ENCODE measurements at regions not wholly inside any gene's neighbourhood (a gene's known extent, or its start where the extent isn't known, plus 50 kb on each side); places are given as distances from the start of the nearest gene placed in this dataset.

DNA sequence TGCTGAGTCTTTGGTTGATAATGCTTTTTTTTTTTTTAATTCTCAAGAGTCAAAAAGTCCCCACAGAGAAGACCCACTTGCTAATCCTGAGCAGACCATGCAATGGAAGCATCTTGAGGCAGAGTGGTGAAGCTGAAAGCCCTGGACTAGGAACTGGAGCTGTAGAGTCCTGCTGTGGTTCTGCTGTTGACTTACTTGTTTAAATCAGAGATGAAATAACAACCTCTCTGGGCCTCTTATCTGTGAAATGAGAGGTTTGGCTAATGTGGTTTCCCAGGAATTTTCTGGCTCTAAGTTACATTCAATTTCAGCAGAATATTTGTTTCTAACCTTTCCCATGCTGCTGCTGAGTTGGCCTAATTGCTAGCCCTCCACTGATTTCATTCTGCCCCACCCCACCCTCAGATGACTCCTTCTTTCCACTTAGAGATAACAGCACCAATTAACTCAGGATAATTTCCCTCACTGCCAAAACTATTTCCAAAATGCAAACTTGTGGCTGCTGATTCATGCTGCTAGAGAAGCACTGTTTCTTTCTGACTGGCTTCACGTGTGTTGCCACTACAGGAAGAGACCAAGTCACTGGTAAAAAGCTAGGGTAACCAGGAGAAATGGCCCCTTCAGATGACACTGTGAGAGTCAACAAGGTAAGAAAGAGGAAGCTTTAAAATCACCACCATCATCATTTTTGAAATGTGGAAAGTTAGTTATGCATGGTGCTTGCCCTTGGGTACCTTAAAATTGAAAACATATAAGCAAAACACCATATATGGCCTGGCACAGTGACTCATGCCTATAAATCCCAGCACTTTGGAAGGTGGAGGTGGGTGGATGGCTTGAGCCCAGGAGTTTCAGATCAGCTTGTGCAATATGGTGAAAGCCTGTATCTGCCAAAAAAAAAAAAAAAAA is 326.4 kb downstream of the DCHS2 start:
- Histone ChIP-seq H3F3A (ENCODE audit: insufficient read depth, low read depth) (no peaks in the 10 kb centered on the region; the same call in 1 of the 2 replicates), H3K79me2 (ENCODE audit: low read depth) (no peaks in the 10 kb centered on the region), H3K4me2 (peak overlapping the region; percentile 28; the same call in 1 of the 2 replicates), H3K27me3 (ENCODE audit: insufficient read depth, low read depth) (no peaks in the 10 kb centered on the region), H3K27ac (peak overlapping the region; percentile 89), H3K4me1 (replicated peaks; ENCODE audit: insufficient read depth) (peaks cover 18% of the 10 kb centered on the region), H4K20me1 (ENCODE audit: insufficient read depth) (no peaks in the 10 kb centered on the region), H2AFZ (no peak overlapping the region), H3K9me3 (ENCODE audit: insufficient read depth, low read depth) (no peaks in the 10 kb centered on the region), H3K36me3 (ENCODE audit: low read depth) (no peaks in the 10 kb centered on the region), H3K9me2 (ENCODE audit: insufficient read depth) (no peaks in the 10 kb centered on the region), H3K4me3 (no peak overlapping the region)
- BruUV-seq (replicated peaks), result no TSS peak
- intact Hi-C loops (cut with micrococcal nuclease; ENCODE audit: unreplicated experiment), result no loop called here
- TF ChIP-seq, protein P1, sequence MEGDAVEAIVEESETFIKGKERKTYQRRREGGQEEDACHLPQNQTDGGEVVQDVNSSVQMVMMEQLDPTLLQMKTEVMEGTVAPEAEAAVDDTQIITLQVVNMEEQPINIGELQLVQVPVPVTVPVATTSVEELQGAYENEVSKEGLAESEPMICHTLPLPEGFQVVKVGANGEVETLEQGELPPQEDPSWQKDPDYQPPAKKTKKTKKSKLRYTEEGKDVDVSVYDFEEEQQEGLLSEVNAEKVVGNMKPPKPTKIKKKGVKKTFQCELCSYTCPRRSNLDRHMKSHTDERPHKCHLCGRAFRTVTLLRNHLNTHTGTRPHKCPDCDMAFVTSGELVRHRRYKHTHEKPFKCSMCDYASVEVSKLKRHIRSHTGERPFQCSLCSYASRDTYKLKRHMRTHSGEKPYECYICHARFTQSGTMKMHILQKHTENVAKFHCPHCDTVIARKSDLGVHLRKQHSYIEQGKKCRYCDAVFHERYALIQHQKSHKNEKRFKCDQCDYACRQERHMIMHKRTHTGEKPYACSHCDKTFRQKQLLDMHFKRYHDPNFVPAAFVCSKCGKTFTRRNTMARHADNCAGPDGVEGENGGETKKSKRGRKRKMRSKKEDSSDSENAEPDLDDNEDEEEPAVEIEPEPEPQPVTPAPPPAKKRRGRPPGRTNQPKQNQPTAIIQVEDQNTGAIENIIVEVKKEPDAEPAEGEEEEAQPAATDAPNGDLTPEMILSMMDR (conservative IDR thresholded peaks at IDR 0.05), result no peak
- no peak for TF ChIP-seq EZH2 (IDR thresholded peaks at IDR 0.05; ENCODE audit: low read depth)
- DNase-seq, result peak in 1 of 2 experiments; percentile 70
- ChIA-PET CTCF (no interaction called here), POLR2A (ENCODE audit: unreplicated experiment) (no interaction called here)

DNA sequence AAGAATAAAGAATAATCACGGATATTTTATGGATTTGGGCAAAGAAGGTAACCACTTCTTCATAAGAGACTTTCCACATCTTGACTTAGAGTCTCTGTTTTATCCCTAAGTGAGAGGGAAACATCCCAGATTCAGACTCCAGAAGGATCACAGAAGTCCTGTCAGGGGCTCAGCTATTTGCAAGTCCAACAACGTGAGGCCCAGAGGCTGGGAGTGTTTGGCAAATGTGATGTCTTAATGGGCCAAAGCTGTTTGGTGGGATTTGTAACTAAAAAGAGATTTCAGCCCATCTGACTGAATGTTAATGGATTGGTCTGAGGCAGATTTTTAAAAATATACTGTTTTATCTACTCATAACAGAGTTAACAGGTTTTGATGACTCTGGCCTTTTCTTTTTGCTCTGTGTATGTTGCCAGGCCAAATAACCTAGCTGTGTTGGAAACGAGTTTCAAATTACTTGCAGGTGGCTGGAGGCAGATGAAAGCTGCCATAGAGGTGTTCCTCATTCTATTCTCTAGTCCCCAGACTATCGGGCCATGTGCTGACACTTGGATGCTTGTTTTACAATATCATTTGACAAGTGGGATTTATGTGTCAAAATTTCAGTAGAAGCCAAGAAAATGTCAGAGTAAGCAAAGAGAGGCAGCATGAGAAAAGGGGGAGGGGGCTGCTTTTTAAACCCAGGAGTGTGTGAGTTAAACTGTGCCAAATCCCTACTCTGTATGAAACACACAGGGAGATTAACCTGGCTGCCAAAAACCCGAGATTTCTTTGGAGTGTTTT is 330.9 kb downstream of the DCHS2 start:
- Histone ChIP-seq H3F3A (ENCODE audit: insufficient read depth, low read depth) (no peaks in the 10 kb centered on the region; the same call in 1 of the 2 replicates), H3K4me2 (no peak overlapping the region), H3K4me1 (replicated peaks; ENCODE audit: insufficient read depth) (peaks cover 12% of the 10 kb centered on the region; the same call in 1 of the 2 replicates), H3K27ac (no peak overlapping the region), H3K9me3 (ENCODE audit: insufficient read depth, low read depth) (no peaks in the 10 kb centered on the region), H3K4me3 (no peak overlapping the region), H3K36me3 (ENCODE audit: low read depth) (no peaks in the 10 kb centered on the region), H3K79me2 (ENCODE audit: low read depth) (no peaks in the 10 kb centered on the region), H3K27me3 (ENCODE audit: insufficient read depth, low read depth) (no peaks in the 10 kb centered on the region), H4K20me1 (ENCODE audit: insufficient read depth) (no peaks in the 10 kb centered on the region), H3K9me2 (ENCODE audit: insufficient read depth) (no peaks in the 10 kb centered on the region), H2AFZ (no peak overlapping the region)
- no TSS peak for BruUV-seq (replicated peaks)
- CTCF ChIA-PET, result no interaction called here
- intact Hi-C loops (cut with micrococcal nuclease; ENCODE audit: unreplicated experiment), result no loop called here
- POLR2A ChIA-PET (ENCODE audit: unreplicated experiment), result no interaction called here
- no peak for DNase-seq
- TF ChIP-seq, protein P1 (conservative IDR thresholded peaks at IDR 0.05), result no peak
- TF ChIP-seq EZH2 (IDR thresholded peaks at IDR 0.05; ENCODE audit: low read depth), result no peak

DNA sequence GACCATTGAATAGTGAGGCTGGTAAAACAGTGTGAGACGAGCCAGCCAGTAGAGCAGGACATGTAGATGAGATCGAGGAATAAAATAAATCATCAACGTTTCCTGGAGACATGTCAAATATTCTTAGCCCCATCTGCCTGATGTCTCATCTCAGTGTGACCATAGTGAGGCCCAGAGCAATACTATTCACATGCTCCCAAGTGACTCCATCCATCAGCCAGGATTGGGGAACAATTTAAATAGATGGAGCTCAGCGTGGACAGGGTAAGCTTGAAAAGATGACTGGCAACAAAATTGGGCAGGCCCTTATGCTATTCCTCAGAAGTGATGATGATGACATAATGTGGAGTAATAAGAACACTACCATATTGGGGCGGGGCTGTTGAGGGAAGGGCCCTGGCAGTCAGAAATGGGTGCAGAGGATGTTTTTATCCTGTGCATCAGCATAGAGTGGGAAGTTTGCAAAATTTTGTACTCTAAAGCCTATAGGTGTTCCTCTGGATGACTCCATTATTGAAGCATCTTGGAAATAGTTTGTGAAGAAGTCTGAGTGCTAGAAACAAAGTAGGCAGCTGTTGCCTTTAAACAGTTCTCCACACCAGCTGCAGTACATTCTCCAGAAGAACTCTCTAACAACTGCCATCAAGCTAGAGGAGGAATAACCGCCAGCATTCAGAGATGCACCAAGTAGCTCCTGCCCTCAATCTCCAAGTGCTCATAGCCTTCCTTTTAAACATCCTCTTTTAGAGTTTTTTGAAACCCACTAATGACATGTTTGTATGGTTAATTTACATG is 333.0 kb downstream of the DCHS2 start:
- BruUV-seq (replicated peaks), result no TSS peak
- Histone ChIP-seq H4K20me1 (ENCODE audit: insufficient read depth) (no peaks in the 10 kb centered on the region), H3K36me3 (ENCODE audit: low read depth) (no peaks in the 10 kb centered on the region), H3K4me2 (no peak overlapping the region), H3K27ac (no peak overlapping the region), H3K4me1 (replicated peaks; ENCODE audit: insufficient read depth) (no peaks in the 10 kb centered on the region), H3K9me3 (ENCODE audit: insufficient read depth, low read depth) (no peaks in the 10 kb centered on the region), H3F3A (ENCODE audit: insufficient read depth, low read depth) (no peaks in the 10 kb centered on the region), H3K79me2 (ENCODE audit: low read depth) (no peaks in the 10 kb centered on the region), H3K27me3 (ENCODE audit: insufficient read depth, low read depth) (no peaks in the 10 kb centered on the region), H2AFZ (no peak overlapping the region), H3K4me3 (no peak overlapping the region), H3K9me2 (ENCODE audit: insufficient read depth) (no peaks in the 10 kb centered on the region)
- no peak for DNase-seq
- intact Hi-C loops (cut with micrococcal nuclease; ENCODE audit: unreplicated experiment), result no loop called here
- TF ChIP-seq EZH2 (IDR thresholded peaks at IDR 0.05; ENCODE audit: low read depth), result no peak
- TF ChIP-seq, protein P1 (conservative IDR thresholded peaks at IDR 0.05), result no peak
- CTCF ChIA-PET, result no interaction called here
- POLR2A ChIA-PET (ENCODE audit: unreplicated experiment), result no interaction called here
